Gastroesophageal sphincter (tissue), 3 donors: ENCODE measurements at regions not wholly inside any gene's neighbourhood (a gene's known extent, or its start where the extent isn't known, plus 50 kb on each side); places are given as distances from the start of the nearest gene placed in this dataset.

ENCODE experiments used
- CTCF ChIP-seq, 4 experiments: fragments of 200-600 bp in 2 of 4; fragments of 450-650 bp in 2 of 4; sonication (generic) in 1 of 4; IDR thresholded peaks; one replicate each; pipeline ENCODE4 v1.5.1; 2017 to 2019; ENCODE audit warnings: antibody characterized with exemption in 4 of 4, mild to moderate bottlenecking in 2 of 4, moderate library complexity in 2 of 4
- EP300 ChIP-seq: sonication (generic); formaldehyde crosslinking; IDR thresholded peaks from one replicate; pipeline ENCODE4 v1.6.1; 2017; ENCODE audit warnings: antibody characterized with exemption, mild to moderate bottlenecking
- POLR2A ChIP-seq, 2 donors: fragments of 450-650 bp; IDR thresholded peaks; one replicate each; pipeline ENCODE4 v1.6.1; 2017; ENCODE audit warnings: antibody characterized with exemption in 2 of 2, mild to moderate bottlenecking in 2 of 2, moderate library complexity in 1 of 2
- POLR2AphosphoS5 ChIP-seq: sonication (generic); formaldehyde crosslinking; IDR thresholded peaks from one replicate; pipeline ENCODE4 v1.6.1; 2017; ENCODE audit warnings: antibody characterized with exemption

- no peak for TF ChIP-seq CTCF (IDR thresholded peaks at IDR 0.05)
- TF ChIP-seq EP300, result no peak
- no peak for TF ChIP-seq POLR2A (IDR thresholded peaks at IDR 0.05)
- no peak for TF ChIP-seq POLR2AphosphoS5
These were observed 205.5 kb upstream of the NUDT6 start for GRCh38 chr4:123127875-123128274.
